DND-41 (cell line): ENCODE measurements at regions not wholly inside any gene's neighbourhood (a gene's known extent, or its start where the extent isn't known, plus 50 kb on each side); places are given as distances from the start of the nearest gene placed in this dataset.

Experiments used
- EZH2 ChIP-seq: IDR thresholded peaks from 3 replicates; pipeline ENCODE4 v1.6.1; 2012; ENCODE audit warnings: borderline replicate concordance, low read depth, mild to moderate bottlenecking, moderate library complexity, low read length, inconsistent platforms; ENCODE audit not compliant: severe bottlenecking
- TF ChIP-seq, protein P1 (sequence below): IDR thresholded peaks from 2 replicates; pipeline ENCODE4 v1.5.1; 2012; ENCODE audit warnings: borderline replicate concordance, low read length, moderate library complexity, mild to moderate bottlenecking; ENCODE audit not compliant: poor library complexity, severe bottlenecking; ENCODE audit errors: extremely low read depth

DNA sequence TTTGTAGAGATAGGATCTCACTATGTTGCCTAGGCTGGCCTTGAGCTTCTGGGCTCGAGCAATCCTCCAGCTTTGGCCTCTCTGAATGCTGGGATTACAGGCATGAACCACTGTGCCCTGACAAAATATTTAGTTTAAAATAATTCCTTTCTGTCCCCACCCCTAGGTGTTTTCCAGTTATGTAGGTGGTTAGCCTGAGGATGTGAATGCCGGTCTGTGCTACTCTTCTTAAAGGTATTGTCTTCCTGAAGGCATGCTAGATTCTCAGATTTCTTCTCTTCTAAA, 56.7 kb upstream of the BASP1 start:
- TF ChIP-seq, protein P1, sequence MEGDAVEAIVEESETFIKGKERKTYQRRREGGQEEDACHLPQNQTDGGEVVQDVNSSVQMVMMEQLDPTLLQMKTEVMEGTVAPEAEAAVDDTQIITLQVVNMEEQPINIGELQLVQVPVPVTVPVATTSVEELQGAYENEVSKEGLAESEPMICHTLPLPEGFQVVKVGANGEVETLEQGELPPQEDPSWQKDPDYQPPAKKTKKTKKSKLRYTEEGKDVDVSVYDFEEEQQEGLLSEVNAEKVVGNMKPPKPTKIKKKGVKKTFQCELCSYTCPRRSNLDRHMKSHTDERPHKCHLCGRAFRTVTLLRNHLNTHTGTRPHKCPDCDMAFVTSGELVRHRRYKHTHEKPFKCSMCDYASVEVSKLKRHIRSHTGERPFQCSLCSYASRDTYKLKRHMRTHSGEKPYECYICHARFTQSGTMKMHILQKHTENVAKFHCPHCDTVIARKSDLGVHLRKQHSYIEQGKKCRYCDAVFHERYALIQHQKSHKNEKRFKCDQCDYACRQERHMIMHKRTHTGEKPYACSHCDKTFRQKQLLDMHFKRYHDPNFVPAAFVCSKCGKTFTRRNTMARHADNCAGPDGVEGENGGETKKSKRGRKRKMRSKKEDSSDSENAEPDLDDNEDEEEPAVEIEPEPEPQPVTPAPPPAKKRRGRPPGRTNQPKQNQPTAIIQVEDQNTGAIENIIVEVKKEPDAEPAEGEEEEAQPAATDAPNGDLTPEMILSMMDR = no peak
- no peak for TF ChIP-seq EZH2
